22Rv1 (cell line): ENCODE measurements at regions not wholly inside any gene's neighbourhood (a gene's known extent, or its start where the extent isn't known, plus 50 kb on each side); places are given as distances from the start of the nearest gene placed in this dataset.

Source experiments
- ZFX ChIP-seq: fragments of 450-650 bp; IDR thresholded peaks from 2 replicates; pipeline ENCODE4 v1.6.1; 2017; ENCODE audit warnings: antibody characterized with exemption, borderline replicate concordance
- TF ChIP-seq, protein P1 (sequence below): fragments of 450-650 bp; IDR thresholded peaks from 2 replicates; pipeline ENCODE4 v1.5.1; 2017; ENCODE audit warnings: mild to moderate bottlenecking

DNA sequence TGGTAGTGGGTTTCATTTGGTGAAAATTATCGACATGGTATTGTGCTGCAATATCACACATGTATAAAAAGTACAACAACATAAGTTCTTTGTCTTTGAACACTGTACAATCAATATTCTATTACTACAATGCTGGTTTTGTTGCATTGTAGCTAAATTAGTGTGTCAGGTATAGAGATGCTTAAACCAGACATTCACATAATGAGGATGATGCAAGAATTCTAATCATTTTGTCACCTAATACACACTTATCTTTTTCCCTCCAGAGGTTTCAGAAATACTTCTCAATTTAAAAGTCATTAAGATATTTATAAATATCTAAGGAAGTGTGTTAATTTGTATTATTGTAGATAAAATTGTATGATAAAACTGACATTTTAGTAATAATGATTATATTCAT lies 174.8 kb upstream of the MAN1A1 start:
- TF ChIP-seq, protein P1, sequence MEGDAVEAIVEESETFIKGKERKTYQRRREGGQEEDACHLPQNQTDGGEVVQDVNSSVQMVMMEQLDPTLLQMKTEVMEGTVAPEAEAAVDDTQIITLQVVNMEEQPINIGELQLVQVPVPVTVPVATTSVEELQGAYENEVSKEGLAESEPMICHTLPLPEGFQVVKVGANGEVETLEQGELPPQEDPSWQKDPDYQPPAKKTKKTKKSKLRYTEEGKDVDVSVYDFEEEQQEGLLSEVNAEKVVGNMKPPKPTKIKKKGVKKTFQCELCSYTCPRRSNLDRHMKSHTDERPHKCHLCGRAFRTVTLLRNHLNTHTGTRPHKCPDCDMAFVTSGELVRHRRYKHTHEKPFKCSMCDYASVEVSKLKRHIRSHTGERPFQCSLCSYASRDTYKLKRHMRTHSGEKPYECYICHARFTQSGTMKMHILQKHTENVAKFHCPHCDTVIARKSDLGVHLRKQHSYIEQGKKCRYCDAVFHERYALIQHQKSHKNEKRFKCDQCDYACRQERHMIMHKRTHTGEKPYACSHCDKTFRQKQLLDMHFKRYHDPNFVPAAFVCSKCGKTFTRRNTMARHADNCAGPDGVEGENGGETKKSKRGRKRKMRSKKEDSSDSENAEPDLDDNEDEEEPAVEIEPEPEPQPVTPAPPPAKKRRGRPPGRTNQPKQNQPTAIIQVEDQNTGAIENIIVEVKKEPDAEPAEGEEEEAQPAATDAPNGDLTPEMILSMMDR, result no peak
- TF ChIP-seq ZFX, result no peak
